ENCODE measurements at regions not wholly inside any gene's neighbourhood (a gene's known extent, or its start where the extent isn't known, plus 50 kb on each side); places are given as distances from the start of the nearest gene placed in this dataset.

DNA sequence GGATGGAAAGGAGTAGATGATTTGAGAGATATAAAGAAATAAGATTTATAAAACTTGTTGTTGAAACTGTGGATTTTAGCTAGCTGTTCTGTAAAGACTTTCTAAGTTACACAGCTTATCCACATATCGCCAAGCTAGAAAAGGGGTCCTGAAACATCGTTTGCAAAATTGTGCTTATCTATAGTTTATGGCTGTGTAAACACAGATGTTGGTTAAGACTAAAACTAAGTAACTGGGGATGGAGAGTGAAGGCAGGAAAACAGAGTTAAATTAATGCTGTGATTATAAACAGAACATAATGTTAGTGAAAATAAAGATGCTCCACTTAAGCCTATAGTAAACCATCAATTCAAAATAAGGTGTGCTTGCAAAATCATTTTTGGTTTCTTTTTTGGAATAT, 311.3 kb upstream of the DDHD1 start:
- TF ChIP-seq CHD2 (IDR thresholded peaks at IDR 0.05; ENCODE audit: low read length, partially characterized antibody) (no peak), FOXJ3 (CRISPR knock-in tag; IDR thresholded peaks at IDR 0.05) (no peak), JUND (IDR thresholded peaks at IDR 0.05) (no peak), ELF1 (IDR thresholded peaks at IDR 0.05) (no peak), RAD21 (IDR thresholded peaks at IDR 0.05; ENCODE audit: low read length) (no peak), EZH2phosphoT487 (IDR thresholded peaks at IDR 0.05; ENCODE audit: borderline replicate concordance, low read depth) (no peak)
- TF ChIP-seq, protein P1, sequence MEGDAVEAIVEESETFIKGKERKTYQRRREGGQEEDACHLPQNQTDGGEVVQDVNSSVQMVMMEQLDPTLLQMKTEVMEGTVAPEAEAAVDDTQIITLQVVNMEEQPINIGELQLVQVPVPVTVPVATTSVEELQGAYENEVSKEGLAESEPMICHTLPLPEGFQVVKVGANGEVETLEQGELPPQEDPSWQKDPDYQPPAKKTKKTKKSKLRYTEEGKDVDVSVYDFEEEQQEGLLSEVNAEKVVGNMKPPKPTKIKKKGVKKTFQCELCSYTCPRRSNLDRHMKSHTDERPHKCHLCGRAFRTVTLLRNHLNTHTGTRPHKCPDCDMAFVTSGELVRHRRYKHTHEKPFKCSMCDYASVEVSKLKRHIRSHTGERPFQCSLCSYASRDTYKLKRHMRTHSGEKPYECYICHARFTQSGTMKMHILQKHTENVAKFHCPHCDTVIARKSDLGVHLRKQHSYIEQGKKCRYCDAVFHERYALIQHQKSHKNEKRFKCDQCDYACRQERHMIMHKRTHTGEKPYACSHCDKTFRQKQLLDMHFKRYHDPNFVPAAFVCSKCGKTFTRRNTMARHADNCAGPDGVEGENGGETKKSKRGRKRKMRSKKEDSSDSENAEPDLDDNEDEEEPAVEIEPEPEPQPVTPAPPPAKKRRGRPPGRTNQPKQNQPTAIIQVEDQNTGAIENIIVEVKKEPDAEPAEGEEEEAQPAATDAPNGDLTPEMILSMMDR (IDR thresholded peaks at IDR 0.05) = no peak
- TF ChIP-seq, protein P2, sequence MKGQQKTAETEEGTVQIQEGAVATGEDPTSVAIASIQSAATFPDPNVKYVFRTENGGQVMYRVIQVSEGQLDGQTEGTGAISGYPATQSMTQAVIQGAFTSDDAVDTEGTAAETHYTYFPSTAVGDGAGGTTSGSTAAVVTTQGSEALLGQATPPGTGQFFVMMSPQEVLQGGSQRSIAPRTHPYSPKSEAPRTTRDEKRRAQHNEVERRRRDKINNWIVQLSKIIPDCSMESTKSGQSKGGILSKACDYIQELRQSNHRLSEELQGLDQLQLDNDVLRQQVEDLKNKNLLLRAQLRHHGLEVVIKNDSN (IDR thresholded peaks at IDR 0.05; ENCODE audit: borderline replicate concordance, low read depth) = no peak
